Muscle of back (tissue), 3 donors: ENCODE measurements at regions not wholly inside any gene's neighbourhood (a gene's known extent, or its start where the extent isn't known, plus 50 kb on each side); places are given as distances from the start of the nearest gene placed in this dataset.
A peak's percentile ranks its signal among the peaks of the same experiment; 100 is the strongest.

Source experiments
- DNase-seq, 3 donors: peaks; one replicate each; pipeline versions ENCODE4 v3.0.0 to v3.0.0-alpha.2; 2013

DNA sequence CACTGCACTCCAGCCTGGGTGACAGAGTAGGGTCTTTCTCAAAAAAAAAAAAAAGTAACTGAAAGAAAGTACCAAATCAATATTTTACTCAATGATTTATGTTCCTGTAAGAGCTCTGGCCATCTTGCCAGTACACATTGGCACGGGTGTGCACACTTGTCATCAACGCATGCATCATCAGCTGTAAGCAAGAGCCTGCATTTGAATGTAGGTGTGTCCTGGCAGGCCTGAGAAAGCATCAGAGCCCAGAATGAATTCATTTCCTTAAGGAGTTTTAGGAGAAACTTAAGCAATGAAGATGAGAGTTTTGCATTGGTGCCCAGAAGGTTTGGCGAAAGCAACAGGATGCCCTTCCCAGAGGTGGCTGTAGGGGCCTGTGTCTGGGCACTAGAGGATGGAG lies 88.5 kb upstream of the FZD10 start:
- no peak for DNase-seq

DNA sequence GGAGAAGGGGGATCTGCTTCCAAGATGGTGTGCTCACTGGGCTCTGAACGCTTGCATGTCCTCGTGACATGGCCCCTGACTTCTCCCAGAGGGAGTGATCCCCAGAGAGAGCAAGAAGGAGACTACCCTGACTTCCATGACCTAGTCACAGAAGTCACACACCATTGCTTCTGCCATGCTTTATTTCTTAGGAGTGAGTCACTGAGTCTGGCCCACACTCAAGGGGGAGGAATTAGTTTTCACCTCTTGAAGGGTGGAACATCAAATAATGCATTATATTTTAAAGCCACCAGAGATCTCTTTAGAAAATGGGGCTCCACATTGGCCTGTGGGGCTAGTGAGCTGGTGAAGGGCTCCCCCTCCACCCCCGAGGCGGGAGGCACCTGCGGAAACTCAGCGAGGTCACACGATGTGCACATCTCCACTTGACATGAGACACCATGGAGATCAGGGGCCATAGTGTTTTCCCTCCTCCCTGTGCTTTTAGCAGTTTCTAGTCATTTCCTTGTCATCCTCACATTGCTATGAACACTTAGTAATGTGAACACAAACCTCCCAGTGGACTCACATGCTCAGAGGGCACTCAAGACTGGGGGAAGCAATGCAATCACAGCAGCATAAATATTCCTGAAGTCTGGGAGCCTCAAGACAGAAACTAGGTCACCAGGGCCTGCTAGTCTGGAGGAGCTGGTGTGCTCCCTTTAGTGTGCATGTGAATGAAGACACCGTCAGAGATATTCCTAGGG lies 87.4 kb upstream of the FZD10 start:
- DNase-seq = no peak

DNA sequence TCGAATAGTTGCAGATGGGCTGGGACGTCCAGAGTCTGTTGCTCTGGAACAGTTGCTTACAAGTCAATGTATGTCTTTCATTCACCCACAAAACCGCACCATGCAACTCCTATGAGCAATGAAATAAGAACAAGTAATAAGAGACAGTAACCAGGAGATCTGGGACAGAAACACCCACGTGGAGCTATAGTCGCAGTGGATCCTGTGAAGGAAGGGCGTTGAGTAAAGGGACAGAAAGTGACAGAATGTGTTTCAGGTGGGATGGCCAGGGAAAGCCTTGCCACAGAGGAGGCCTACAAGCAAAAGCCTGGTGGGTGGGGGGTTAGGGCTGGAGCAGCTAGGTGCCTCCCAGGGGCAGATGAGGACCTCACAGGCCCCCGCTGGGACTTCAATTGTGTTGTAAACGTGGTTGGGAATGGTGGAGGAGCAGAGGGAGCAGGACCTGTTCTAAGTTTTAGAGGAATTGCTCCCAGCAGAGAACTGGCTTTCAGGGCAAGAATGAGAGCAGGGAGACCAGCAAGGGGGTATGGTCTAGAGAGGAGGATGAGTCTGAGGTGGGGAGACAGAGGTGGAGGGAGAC lies 86.7 kb upstream of the FZD10 start:
- DNase-seq = no peak

DNA sequence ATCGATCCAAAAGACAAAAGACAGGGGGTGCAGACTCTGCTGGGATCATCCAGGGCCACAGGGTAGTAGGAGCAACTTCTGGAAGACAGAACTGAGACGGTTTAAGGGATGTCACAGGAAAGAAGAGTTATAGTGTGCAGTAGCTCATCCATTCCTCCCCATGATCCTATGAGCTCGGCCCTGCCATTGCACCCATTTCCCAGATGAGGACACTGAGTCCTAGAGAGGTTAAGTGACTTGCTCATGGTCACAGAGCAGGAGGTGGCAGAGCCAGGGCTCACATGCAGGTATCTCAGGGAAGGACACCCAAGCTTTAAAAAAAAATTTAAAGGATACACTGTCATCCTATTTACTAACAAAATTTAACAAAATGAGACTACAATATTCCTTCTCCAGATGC lies 86.1 kb upstream of the FZD10 start:
- no peak for DNase-seq

DNA sequence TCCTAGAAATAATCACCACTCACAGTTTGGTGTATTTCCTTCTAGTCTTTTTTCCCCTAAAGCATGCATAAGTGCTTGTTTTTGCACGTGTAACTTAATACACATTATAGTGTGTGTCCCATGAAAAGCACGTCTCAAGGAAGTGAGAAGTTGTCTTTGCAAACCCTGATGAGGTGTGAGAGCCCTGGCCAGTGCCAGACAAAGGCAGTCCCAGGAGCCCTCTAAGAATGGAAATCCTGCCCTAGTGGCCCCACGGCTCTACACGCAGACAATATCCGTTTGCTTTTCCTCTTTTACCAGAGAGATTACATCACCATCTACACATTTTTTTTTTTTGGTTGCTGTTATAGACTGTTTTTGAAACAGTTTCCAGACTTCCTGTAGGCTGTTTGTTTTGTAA lies 85.5 kb upstream of the FZD10 start:
- DNase-seq = peak in 1 of 3 donors; percentile 39

DNA sequence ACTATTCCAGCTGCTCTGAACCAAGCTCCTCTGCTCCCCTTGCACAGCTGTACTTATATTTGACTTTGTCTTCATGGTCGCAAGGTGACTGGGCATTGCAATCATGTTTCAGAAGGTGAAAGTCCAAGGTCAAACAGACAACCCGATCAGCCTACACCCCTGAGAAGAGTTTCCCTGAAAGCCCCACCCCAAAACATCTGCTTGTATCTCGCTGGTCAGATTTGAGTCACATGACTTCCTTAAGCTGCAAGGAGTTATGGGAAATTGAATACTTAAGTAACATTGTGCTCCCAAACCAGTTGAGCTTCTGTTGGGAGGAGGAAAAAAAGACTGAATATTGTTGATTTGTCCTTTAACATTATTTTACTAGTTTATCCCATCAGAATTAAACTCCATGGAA lies 83.4 kb upstream of the FZD10 start:
- no peak for DNase-seq

DNA sequence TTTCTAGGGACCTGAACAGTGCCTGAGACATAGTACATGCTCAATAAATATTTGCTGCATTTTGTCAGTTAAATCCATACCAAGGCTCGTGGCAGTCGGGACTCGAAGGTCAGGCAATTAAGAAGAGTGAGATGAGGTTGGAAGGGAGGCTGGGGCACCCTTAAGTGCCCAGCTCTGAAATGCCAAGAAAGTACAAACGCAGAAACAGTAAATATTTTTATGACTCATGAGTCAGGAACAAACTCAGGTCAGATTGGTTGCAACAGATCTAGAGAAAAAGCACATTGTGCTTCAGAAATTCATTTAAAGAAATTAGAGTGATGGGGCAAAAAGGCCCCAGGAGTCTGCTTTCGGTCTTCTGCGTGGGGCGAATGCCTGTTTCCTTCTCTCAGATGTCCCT lies 83.0 kb upstream of the FZD10 start:
- no peak for DNase-seq

DNA sequence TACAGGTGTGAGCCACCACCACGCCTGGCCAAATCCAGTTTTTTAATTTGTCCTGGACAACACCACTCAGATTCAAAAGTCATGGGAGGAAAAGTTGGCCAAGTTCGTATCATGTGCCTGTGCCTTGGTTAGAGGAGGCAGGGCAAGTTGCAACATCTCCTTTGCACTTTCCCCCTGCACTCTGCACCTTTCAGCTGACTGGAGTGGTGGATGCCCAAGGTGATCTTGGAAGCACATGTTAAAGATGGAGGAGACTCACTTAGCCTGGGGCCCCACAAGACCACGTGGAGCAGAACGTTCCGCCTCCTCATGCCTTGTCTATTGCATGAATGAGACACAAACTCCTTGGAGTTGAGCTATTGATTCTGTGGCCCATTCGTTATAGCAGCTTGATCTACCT lies 82.1 kb upstream of the FZD10 start:
- no peak for DNase-seq

DNA sequence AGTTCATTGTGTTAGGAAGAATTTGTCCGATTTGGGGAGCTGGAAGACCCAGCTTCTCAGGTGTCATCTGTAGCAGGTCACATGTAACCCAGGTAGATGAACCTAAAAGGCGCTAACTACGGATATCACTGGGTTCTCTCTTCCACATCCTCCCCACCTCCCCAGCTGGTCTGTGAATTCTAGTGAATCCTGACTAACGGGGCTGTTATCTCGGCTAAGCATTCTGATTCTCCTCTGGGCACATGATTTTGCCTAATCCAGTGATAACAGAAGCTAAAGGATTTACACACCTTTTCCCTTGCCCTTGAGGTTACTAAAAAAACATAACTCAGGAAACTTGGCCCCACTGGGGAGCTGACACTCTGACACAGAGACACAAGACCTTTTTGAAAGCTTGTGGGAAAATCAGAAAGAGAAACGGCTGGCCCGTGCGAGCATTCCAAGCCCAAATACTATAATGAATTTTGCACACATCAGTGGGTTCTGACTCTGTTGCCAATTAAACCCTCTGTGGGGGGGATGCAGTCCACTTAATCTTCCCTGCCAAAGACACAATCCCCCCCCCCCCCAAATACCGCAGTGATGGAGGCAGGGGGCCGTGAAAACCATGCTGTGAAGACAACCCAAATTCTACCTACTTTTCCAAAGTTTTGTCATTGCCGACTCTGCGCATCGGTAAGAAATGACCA lies 81.0 kb upstream of the FZD10 start:
- DNase-seq = no peak

DNA sequence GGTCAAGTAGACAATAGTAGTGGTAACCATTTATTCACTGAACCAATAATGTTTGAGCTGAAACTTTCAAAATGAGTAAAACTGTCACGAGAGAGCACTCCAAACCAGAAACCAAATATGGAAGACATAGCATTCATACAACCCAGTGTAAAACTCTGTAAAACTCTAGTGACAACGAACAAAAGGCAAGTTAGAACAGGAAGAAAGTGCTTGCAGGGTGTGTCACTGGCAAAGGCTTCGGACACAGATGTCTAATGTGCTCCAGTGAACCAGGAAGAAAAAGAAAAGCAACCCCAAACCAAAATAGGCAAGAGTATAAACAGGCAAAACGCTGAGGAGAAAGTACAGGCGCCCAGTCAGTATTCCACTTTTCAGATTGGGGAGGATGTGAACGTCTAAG lies 79.3 kb upstream of the FZD10 start:
- DNase-seq = no peak

DNA sequence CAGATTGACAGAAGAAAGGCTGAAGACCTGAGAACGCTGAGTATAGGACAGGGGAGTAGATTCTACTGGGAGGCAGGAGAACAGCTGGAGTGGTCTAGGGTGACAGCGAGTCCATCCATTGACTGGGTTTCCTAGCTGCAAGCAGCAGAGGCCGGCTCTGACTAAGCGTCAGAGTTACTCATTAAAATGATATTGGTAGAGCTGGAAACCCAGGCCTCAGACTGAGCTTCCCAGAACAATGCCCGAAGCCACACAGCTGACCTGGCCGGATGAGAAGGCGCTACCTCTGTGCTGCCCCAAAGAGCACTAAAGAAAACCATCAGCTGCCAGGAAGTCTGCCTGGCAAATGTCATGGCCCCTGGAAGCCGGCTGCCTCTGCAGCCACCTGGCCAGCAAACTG lies 78.5 kb upstream of the FZD10 start:
- no peak for DNase-seq

DNA sequence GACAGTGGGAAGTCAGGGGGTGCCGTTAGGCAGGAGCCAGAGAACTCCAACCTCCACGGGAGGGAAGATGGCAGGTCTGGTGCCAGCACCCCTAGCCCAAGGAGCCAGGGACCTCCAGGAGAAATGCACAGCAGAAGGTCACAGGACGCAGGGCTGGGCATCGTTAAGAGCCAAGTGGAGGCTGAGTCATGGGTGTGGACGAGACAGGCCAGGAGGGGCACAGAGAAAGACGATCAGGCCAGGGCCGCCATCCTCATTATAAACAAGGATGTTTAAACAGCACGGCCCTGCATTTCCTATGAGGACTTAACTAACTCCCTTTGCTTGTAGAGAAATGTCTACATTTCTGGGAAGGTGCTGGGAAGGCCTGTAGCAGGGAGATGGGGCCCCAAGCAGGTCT lies 77.9 kb upstream of the FZD10 start:
- no peak for DNase-seq

DNA sequence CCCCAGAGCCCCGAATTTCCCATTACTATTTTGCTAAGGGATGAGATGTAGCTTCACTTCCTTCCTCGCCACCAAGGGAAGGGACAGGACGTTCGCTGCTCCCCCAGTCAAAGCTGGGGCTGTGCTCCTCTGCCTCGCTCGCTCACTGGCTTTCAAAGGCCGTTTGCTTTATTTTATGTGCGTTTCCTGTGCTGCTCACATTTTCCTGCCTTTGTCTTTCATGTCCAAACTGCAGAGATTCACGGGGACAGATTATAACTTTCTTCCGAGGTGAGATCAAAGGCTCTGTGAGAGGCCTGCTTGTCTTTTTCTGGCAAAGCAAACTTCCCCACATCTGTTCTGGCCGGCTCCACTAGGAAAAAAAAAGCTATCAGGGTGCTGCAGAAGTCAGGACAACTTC lies 76.0 kb upstream of the FZD10 start:
- peak; percentile 27 to 78 (median 48) for DNase-seq

DNA sequence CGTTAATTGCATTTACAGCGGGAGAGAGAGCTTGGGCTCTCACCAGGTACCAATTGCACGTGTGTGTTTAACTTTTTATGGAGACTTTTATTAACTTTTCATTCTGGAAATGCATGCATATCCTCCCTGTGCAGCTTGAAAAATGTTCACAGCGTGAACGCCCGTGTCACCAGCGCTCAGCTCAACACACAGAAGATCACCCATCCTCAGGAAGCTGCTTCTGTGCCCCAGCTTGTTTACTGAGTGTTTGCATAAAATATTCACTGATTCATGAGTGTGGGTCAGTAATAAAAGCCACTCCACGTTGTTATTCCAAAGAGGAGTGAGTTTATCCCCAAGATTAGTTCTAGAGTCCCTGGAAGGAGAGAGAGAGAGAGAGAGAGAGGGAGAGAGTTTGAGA lies 75.5 kb upstream of the FZD10 start:
- DNase-seq = no peak

DNA sequence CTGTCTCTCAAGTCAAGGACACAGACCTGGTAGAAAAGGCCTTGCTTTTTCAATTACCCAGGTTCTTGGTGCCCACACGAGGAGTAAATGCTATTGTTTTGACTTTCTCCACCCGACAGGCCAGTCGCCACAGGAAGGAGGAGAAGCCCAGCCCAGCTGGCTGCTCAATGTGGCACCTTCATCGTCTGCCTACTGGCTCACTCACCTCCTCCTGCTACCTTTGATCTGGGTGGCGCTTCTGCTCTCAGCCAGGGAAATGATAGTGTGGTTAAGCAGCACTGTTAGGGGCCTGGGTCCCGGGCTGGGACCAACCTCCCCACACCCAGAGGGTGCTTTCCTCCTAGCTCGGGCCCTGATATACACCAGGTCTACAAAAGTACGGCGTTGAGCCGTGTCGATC lies 75.0 kb upstream of the FZD10 start:
- no peak for DNase-seq

DNA sequence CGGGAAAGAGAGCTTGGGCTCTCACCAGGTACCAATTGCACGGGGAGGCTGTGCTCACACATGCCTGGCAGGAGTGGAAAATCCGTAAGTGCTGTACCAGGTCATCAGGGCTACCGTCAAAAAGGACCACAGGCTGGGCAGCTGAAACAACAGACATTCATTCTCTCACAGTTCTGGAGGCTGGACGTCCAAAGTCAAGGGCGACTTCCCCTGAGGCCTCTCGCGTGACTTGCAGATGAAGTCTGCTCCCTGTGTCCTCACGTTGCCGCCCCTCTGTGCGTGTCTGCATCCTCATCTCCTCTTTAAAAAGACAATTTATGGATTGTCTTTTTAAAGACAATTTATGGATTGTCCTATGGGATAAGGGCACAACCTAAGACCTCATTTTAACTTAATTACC lies 73.8 kb upstream of the FZD10 start:
- peak in 1 of 3 donors; percentile 23 for DNase-seq

DNA sequence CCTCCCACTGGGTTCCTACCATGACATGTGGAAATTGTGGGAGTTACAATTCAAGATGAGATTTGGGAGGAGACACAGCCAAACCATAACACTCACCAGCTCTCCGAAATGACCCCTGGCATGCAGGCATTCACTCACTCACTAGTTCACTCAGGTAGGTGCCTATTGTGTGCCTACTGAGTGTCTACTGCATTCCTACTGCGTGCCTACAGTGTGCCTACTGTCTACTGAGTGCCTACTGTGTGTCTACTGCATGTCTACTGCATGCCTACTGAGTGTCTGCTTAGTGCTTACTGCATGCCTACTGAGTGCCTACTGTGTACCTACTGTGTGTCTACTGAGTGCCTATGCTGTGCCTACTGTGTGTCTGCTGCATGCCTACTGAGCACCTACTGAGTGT lies 71.7 kb upstream of the FZD10 start:
- DNase-seq = no peak

DNA sequence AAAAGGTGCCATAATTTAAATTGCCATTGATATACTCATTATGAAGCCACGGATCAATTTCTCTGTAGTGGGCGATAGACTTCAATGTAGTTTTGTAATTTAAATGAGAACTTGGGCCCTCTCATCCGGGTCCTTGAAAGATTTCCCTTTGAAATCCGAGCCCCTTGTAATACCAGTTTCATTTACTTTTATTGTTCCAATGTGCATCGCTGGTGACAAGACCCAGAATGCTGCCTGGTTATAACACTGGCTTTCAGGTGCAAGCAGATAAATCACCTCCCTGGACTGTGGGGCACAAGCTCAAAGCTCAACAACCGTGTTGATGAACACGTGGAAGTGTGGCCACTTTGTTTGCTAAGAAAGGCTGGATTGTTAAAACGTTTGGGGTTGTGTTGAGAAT lies 68.9 kb upstream of the FZD10 start:
- DNase-seq = no peak

DNA sequence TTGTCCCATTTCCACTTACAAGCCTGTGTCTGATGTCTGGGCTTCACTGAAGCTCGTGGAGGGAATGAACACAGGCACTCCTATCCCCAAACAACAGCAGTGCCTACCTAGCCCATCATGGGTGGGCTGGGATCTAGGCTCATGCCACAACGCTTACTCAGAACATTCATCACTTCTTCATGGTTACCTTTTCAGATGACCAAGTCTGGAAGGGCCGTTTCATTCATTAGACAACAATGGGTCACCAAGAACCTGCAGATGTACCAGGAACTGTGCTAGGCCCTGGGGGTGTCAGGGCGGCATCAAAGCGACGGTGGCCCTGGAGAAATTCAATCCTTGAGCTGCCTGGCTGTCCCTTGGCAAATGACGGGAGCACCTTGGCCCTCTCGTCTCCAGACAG lies 64.9 kb upstream of the FZD10 start:
- no peak for DNase-seq

DNA sequence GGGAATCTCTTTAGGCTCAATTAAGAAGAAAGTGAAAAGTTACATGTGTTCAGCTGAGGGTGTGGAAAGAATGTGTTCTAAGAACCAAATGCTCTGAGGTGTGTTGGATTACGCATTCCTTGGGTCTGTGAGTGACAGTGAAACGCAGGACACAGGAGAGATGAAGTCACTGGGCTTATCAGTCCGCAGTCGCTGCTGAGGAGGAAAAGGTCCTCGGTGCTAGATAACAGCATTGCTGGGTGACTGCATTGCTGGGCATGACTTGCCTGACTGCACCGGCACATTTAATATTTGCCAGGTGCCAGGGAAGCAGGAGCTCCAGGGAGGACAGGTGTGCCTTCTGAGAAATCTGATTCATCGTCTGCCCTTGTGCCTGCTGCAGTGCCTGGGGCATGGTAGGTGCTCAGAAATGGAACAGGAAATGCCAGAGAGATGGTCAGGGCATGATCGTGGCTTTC lies 64.4 kb upstream of the FZD10 start:
- DNase-seq = no peak

DNA sequence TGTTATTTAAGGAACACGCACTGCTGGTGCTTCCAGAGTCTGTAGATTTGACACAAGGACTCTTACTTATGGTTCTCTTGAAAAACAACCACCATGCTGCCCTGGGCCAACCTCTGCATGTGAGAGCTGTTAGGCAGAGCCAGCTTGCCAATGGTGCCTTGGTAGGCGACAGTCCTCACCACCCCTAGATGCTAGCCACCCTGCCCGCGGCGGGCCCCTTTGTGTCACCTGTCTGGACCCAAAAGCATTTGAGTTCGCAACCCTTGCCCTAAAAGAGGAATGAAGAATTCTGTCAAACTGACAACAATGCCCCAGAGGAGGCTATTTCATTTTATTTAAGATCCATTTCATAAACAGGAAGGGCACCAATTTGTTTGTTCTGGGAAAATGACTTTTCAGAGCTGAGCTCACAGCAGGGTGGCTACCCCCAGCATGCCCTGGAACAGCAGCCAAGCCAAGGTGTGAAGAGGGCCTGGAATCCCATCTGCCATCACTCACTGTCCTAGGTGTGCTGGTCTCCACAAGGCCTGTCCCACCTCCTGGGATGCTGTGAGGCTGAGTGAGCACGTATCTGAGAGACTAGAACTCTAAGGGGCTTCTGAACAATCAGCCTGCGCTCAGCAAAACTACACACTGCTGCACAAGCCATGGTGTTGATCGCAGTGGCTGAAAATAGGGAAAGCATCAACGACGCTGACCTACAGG lies 63.8 kb upstream of the FZD10 start:
- DNase-seq = no peak

DNA sequence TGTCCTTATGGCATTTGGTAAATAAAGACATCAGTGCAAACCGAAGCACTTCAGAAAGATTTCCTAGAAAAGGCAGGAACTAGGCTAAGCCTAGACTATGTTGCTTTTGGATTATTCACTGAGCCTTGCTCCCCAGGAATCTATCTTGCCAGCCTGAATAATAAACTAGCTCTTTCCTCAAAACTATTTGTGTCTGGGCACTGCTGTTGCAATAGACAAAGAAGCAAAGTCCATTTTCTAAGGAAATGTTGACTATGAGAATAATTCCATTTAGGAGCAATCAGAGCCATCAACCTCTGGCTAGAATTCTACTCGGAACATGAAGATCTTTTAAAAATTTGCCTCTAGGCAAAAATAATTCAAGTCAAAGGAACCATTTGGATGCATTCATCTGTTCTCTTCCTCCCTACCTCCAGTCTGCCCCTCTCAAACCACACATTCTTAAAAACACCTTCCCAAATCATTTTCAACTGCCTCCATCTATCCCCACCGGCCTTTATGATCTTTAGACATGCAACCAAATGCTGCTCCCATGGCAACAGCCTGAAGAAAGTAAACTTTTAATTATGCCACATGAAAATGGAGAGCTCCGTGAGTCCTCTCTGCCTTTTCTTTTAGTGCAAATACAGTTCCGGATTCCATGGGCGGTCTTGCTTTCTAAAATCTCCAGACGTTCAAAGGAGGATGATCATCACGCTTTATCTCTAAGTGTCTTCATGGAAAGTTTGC lies 61.5 kb upstream of the FZD10 start:
- DNase-seq = no peak
